Inflammatory macrophage (primary cell): ENCODE measurements at regions not wholly inside any gene's neighbourhood (a gene's known extent, or its start where the extent isn't known, plus 50 kb on each side); places are given as distances from the start of the nearest gene placed in this dataset.

Experiments
- DNase-seq, 2 donors: peaks; one replicate each; pipeline ENCODE4 v3.0.0-alpha.2; 2020 to 2022

DNA sequence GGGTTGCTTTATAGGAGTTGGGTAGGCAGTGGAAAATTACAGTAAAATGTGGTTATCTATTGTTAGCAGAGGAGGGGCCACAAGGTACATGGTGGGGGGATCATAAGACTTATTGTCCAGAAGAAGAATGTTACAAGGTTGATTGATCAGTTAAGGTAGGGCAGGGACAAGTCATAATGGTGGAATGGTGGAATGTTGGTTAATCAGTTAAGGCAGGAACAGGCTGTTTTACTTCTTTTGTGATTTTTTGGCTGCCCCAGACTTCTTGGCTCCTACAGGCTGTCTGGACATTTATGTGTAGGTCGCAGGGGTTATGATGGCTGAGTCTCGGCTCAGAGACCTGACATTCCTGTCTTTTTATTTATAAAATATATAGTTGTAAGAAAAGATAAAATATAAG is 2277.1 kb downstream of the TP53TG3F start:
- no peak for DNase-seq

- DNase-seq, result no peak
These were observed 2277.7 kb downstream of the TP53TG3F start for GRCh38 chr16:35737076-35737475.

DNA sequence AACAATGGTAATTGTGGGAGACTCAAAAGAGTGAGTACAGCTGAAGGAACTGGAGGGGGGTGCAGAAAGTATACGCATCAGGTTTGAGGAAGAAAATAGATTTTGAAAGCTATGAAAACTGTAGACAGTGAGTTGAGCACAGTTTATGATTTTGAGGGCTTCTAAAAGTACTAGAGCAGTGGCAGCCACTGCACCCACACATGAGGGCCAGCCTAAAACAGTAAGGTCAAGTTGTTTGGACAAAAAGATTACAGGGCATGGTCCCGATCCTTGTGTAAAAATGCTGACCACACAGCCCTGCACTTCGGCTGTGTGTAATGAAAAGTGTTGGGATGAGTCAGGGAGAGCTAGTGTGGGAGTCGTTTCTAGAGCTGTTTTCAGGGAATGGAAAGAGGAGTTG is 2282.1 kb downstream of the TP53TG3F start:
- DNase-seq, result no peak

GRCh38 chr16:35743101-35743692 is 2283.8 kb downstream of the TP53TG3F start:
- no peak for DNase-seq

DNA sequence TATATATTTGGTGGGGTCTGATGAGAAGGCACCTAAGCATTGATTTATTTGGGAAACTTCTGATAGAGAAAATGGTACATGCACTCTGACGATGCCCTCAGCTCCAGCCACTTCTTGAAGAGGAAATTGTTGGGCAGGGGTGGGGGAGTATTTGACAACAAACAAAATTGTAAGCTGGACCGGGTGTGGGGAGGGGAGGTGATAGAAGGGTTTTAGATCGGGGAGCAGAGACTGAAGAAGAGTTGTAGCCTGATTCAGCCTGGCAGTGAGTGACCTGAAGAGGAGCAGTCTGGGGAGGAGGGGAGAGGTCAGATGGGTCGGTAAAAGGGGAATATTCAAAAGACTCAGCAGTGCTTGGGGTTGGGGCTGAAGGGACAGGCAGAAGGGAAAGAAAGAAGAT is 2284.7 kb downstream of the TP53TG3F start:
- no peak for DNase-seq

GRCh38 chr16:35744726-35745125 is 2285.3 kb downstream of the TP53TG3F start:
- no peak for DNase-seq

- DNase-seq, result no peak
These were observed 2285.8 kb downstream of the TP53TG3F start for GRCh38 chr16:35745191-35745590.

- no peak for DNase-seq
These were observed 2286.4 kb downstream of the TP53TG3F start for GRCh38 chr16:35745821-35746248.

- DNase-seq, result no peak
These were observed 2287.0 kb downstream of the TP53TG3F start for GRCh38 chr16:35746281-35746962.

DNA sequence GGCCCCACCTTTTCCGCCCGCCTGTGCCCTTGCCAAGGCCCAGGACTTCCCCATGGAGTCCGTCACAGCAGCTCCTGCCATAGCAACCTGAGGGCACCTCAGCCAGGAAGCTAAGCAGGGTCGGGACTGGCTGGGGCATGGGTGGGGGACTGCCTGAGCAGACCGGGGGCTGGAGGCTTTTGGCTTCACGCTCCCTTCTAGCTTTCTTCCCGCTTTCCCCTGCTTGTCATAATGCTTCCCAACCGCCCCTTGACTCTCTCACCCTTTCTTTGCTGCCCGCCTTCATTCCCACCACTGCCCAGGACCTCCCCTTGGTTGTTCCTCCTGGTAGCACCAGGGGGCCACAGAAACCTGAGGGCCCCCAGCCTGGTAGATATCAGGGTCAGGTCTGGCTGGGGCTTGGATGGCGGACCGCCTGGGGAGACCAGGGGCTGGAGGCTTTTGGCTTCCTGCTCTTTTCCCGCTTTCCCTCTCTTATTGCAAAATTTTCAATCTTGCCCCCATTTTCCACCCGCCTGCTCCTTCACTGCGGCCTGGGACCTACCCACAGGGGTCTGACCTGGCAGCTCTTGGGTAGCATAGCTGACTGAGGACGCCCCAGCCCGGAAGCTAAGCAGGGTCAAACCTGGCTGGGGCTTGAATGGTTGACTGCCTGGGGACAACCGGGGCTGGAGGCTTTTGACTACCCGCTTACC is 2287.7 kb downstream of the TP53TG3F start:
- DNase-seq, result no peak

DNA sequence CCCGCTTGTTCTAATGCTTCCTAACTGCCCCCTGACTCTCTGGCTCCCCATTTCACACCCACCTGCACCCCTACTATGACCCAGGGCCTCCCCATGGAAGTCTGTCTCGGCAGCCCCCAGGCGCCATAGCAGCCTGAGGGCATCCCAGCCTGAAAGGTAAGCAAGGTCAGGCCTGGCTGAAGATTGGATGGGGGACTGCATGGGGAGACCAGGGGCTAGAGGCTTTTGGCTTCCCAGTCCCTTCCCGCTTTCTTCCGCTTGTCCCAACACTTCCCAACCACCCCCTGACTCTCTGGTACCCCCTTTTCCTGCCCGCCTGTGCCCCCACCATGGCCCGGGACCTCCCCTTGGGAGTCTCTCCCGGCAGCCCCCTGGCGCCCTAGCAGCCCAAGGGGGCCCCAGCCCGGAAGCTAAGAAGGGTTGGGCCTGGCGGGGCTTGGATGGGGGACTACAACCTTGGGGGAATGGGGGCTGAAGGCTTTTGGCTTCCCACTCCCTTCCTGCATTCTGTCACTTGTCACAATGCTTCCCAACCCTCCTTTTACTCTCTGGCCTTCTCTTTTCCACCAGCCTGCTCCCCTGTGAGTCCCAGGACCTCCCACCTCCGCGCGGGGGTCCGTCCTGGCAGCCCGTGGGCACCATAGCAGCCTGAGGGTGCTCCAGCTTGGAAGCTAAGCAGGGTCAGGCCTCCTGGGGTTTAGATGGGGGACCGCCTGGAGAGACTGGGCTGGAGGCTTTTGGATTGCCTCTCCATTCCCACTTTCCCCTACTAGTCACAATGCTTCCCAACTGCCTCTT is 2288.4 kb downstream of the TP53TG3F start:
- no peak for DNase-seq

GRCh38 chr16:35748621-35749252 is 2289.3 kb downstream of the TP53TG3F start:
- DNase-seq, result no peak

- DNase-seq, result no peak
These were observed 2290.1 kb downstream of the TP53TG3F start for GRCh38 chr16:35749253-35750141.

DNA sequence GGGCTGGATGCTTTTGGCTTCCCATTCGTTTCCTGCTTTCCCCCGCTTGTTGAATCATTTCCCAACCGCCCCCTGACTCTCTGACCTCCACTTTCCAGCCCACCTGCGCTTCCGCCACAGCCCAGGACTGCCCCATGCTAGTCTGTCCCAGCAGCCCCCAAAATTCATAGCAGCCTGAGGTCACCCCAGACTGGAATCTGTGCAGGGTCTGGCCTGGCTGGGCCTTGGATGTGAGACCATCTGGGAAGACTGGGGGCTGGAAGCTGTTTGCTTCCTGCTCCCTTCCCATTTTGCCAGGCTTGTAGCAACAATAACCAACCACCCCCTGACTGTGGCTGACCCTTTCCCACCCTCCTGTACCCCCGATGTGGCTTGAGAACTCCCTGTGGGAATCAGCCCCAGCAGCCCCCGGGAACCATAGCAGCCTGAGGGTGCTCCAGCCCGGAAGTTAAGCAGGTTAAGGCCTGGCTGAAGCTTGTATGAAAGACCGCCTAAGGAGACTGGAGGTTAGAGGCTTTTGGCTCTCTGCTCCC is 2290.8 kb downstream of the TP53TG3F start:
- DNase-seq, result no peak

DNA sequence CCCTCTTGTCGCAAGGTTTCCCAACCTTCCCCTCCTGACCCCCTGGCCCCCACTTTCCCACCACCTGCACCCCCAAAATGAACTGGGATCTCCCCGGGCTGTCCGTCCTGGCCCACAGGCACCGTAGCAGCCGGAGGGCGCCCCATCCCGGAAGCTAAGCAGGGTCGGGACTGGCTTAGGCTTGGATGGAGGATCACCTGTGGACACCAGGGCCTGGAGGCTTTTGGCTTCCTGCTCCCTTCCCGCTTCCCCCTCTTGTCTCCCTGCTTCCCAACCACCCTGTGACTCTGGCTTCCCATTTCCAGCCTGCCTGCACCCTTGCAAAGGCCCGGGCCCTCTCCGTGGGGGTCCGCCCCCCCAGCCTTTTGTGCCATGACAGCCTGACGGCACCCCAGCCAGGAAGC is 2291.3 kb downstream of the TP53TG3F start:
- no peak for DNase-seq

DNA sequence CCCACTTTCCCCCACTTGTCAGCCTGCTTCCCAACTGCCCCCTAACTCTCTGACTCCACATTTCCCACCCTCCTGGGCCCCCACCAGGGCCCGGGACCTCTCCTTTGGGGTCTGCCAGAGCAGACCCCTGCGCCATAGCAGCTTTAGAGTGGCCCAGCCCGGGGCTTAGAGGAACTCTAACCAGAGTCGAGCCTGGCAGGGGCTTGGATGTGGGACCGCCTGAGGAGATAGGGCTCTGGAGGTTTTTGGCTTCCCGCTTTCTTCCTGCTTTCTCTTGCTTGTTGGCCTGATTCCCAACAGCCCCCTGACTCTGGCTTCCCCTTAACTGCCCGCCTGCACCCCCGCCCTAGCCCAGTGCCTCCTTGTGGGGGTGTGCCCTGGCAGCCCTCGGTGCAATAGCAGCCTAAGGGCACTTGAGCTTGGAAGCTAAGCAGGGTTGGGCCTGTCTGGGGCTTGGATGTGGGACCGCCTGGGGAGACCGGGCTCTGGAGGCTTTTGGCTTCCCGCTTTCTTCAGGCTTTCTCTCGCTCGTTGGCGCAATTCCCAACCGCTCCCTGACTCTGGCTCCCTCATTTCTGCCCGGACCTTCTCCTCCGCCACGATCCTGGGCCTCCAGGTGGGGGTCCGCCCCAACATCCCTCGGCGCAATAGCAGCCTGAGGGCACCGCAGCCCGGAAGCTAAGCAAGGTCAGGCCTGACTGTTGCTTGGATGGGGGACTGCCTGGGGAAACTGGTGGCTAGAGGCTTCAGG is 2292.0 kb downstream of the TP53TG3F start:
- no peak for DNase-seq

- no peak for DNase-seq
These were observed 2292.8 kb downstream of the TP53TG3F start for GRCh38 chr16:35752012-35752772.

DNA sequence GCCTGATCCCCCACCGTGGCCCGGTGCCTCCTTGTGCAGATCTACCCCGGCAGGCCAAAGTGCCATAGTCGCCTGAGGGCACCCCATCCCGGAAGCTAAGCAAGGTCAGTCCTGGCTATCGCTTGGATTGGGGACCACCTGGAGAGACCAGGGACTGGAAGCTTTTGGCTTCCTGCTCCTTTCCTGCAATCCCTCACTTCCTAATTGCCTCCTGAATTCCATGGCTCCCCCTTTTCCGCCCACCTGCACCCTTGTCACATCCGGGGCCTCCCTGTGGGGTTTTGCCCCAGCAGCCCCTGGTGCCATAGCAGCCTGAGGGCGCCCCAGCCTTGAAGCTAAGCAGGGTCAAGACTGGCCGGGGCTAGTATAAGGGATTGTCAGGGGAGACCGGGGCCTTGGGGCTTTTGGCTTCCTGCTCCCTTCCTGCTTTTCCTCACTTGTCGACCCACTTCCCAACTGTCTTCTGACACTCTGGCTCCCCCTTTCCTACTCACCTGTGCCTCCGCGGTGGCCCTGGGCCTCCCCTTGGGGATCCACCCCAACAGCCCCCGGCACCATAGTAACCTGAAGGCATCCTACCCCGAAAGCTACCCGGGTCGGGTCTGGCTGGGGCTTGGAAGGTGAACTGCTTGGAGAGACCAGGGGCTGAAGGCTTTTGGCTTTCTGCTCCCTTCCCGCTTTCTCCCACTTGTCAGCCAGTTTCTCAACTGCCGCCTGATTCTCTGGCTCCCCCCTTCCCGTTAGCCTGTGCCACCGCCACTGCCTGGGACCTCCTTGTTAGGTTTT is 2293.6 kb downstream of the TP53TG3F start:
- no peak for DNase-seq
